Stimulated activated effector memory CD8-positive, alpha-beta T cell treated with anti-CD3 and anti-CD28 coated beads, Interleukin-12 subunit alpha, Interleukin-12 subunit beta, amount 100 ng/mL, for 72 hours (primary cell): ENCODE measurements at regions not wholly inside any gene's neighbourhood (a gene's known extent, or its start where the extent isn't known, plus 50 kb on each side); places are given as distances from the start of the nearest gene placed in this dataset.
"Not testable (repeated sequence)": the region's sequence is repeated elsewhere in the genome, so short reads cannot be mapped to it uniquely, and the experiment has no call there.

Experiments used
- ATAC-seq: fragments of 150-1000 bp; cut with Tn5 transposase; 2 replicates; pipeline ENCODE4 v1.10.0; 2021
- DNase-seq, 2 donors: peaks; one replicate each; pipeline ENCODE4 v3.0.0; 2021 to 2022; ENCODE audit warnings: low spot score in 2 of 2
- H3K27ac Mint-ChIP-seq: one replicate; pipeline ENCODE4 v1.8.0; 2022; ENCODE audit warnings: mild to moderate bottlenecking, mixed read lengths
- H3K36me3 Mint-ChIP-seq: one replicate; pipeline ENCODE4 v1.8.0; 2022; ENCODE audit warnings: mild to moderate bottlenecking, mixed read lengths
- H3K4me1 Mint-ChIP-seq: one replicate; pipeline ENCODE4 v1.8.0; 2022; ENCODE audit warnings: mixed read lengths
- H3K4me3 Mint-ChIP-seq: one replicate; pipeline ENCODE4 v1.8.0; 2022; ENCODE audit warnings: mild to moderate bottlenecking, mixed read lengths
- H3K9me3 Mint-ChIP-seq: one replicate; pipeline ENCODE4 v1.8.0; 2022; ENCODE audit warnings: mixed read lengths

DNA sequence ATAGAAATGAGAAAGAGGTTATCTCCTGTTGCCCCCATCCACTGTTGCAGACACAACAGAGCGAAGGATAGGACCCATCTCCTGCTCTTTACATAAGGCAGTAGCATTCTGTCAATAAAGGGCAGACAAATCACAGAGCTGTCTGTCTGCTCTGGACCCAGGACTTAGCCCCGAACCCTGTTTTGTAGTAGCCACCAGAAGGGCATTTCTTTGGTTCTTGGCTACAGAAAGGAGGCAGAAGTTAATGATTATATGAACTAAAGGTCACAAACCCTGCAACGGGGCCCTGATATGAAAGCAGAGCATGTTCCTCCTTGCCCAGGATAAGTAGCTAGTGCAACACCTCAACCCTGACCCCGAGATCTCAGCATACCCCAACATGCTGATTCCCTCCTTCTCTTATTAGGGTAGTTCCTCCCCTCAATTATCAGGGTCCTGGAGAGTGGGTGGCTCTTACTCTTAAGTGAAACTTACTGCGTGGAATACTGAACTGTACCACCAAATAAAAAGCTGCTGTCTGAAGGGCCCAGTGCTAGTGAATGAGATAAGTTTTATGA is 680.4 kb upstream of the SPRY2 start:
- Mint-ChIP-seq H3K27ac (no peak overlapping the region), H3K9me3 (peaks cover 6% of the 10 kb centered on the region), H3K36me3 (no peaks in the 10 kb centered on the region), H3K4me1 (no peaks in the 10 kb centered on the region), H3K4me3 (no peak overlapping the region)
- DNase-seq (no peak), ATAC-seq (no peak)

DNA sequence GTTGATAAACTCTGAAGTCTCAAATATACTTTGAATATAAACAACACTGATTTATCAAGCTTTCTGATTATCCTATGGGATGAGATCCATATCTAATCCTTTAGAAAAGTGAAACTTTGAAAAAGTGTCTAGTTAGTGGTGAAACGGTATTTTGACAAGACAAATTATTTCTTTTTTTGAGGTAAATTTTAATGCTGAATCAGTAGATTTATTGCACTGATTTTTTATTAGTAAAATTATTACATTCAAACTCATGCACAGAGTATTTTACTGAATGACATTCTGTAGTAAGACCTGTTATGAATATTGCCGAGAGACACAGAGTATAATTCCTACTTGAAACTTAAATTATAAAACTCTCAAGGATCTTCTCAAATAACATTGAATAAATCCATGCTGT is 679.1 kb upstream of the SPRY2 start:
- Mint-ChIP-seq H3K4me1 (no peaks in the 10 kb centered on the region), H3K4me3 (no peak overlapping the region), H3K27ac (no peak overlapping the region), H3K36me3 (no peaks in the 10 kb centered on the region), H3K9me3 (peaks cover 8% of the 10 kb centered on the region)
- no peak for DNase-seq
- no peak for ATAC-seq

DNA sequence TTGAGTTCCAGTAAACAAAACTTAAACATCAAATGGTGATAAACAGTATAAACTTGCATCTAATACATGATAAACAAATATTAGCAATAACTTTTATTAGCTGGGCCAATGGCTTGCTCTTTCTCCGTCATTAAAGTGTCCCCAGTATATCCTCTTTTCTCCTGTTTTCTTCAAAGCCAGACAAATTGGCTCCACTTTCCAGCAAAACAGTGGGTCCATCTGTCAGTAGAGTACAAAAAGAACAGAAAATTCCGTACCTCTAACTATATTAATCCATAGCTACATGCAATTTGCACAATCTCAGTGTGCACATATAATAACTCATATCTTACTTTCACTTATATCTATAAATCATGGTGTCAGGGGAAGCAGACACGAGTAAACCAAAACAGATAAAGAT is 678.0 kb upstream of the SPRY2 start:
- ATAC-seq (no peak), DNase-seq (no peak)
- Mint-ChIP-seq H3K27ac (no peak overlapping the region), H3K36me3 (no peaks in the 10 kb centered on the region), H3K9me3 (peaks cover 6% of the 10 kb centered on the region), H3K4me3 (no peak overlapping the region), H3K4me1 (no peaks in the 10 kb centered on the region)

DNA sequence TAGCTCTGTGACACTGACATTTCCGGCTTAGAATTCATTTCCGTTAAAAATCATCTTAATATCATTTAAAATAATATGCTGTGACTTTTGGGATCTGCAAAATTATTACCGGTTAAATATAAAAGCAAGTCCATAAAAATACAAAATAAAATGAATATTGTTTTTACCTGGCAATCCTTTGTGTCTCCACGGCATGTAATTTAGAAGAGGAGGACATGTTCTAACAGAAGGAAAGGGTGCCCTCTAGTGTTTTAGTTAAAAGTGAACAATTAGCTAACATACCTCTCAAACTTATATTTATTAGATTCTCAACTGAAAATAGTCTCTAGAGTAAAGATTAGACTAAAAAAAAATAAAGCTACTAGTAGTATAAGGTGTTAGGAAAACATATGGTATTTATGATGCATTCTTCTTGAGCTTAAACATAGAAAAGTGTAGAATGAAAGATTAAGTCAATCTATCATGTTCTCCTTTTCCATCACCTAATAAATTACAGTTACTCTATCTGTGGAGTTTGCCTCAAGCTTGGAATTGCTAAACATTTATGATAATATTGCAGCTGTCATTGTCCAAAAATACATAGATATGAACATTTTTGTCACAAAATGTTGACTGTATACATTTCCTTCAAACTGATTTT is 676.7 kb upstream of the SPRY2 start:
- Mint-ChIP-seq H3K9me3 (peaks cover 5% of the 10 kb centered on the region), H3K36me3 (no peaks in the 10 kb centered on the region), H3K4me1 (no peaks in the 10 kb centered on the region), H3K27ac (no peak overlapping the region), H3K4me3 (no peak overlapping the region)
- no peak for DNase-seq
- ATAC-seq = no peak

DNA sequence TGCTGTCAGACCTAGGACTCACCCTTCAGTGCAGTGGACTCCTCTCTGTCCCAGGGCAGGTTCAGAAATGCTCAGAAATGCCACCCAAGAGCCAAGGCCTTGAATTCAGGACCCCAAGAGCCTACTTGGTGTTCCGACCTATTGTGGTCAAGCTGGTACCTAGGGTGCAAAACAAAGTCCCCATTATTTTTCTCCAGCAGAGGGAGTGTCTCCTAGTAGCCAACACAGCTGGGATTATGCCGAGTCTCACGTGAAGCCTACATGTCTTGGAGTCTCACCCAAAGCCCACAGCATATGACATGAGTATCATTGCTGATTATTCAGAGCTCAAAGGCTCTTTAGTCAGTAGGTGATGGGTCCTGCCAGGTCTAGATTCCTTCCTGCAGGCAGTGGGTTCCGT is 671.1 kb upstream of the SPRY2 start:
- H3K4me3 Mint-ChIP-seq = no peak overlapping the region
- no peak for ATAC-seq
- H3K36me3 Mint-ChIP-seq = no peaks in the 10 kb centered on the region
- H3K4me1 Mint-ChIP-seq = no peaks in the 10 kb centered on the region
- H3K9me3 Mint-ChIP-seq = peaks cover 4% of the 10 kb centered on the region
- no peak for DNase-seq
- no peak overlapping the region for H3K27ac Mint-ChIP-seq

DNA sequence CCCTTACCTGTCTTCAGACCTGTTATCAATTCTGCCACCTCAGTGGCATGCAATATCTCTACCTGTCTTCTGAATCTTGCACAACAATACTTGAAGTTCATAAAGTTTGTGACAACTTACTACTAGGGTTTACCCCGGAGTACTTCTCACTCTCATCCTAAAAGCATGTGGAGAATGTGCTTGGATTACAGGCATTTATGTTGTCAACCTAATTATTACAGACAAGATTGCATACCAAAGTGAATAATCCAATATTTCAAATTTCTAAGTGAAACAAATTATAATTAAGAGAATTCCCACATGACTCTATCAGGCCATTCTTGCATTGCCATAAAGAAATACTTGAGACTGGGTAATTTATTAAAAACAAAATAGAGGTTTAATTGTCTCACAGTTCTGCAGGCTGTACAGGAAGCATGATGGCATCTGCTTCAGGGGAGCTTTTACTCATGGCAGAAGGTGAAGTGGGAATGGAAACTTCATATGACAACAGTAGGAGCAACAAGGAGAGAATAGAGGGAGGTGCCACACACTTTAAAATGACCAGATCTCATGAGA is 661.0 kb upstream of the SPRY2 start:
- H3K4me1 Mint-ChIP-seq = no peaks in the 10 kb centered on the region
- DNase-seq = no peak
- H3K4me3 Mint-ChIP-seq = no peak overlapping the region
- peaks cover 10% of the 10 kb centered on the region for H3K9me3 Mint-ChIP-seq
- H3K27ac Mint-ChIP-seq = no peak overlapping the region
- no peak for ATAC-seq
- no peaks in the 10 kb centered on the region for H3K36me3 Mint-ChIP-seq

DNA sequence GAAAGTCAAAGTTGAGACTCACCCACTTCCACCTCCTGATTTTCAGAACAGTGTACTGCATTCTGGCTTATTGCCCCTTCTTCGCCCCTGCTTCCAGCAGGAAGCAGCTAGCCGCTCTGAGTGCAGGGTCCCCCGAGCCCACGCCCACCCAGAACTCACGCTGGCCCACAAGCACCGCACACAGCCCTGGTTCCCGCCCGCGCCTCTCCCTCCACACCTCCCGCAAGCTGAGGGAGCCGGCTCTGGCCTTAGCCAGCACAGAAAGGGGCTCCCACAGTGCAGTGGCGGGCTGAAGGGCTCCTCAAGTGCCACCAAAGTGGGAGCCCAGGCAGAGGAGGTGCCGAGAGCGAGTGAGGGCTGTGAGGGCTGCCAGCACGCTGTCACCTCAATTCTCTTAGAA is 657.7 kb upstream of the SPRY2 start:
- not testable (repeated sequence) for H3K27ac Mint-ChIP-seq, H3K36me3 Mint-ChIP-seq, H3K4me1 Mint-ChIP-seq, H3K4me3 Mint-ChIP-seq, DNase-seq, ATAC-seq
- peaks cover 12% of the 10 kb centered on the region for H3K9me3 Mint-ChIP-seq

DNA sequence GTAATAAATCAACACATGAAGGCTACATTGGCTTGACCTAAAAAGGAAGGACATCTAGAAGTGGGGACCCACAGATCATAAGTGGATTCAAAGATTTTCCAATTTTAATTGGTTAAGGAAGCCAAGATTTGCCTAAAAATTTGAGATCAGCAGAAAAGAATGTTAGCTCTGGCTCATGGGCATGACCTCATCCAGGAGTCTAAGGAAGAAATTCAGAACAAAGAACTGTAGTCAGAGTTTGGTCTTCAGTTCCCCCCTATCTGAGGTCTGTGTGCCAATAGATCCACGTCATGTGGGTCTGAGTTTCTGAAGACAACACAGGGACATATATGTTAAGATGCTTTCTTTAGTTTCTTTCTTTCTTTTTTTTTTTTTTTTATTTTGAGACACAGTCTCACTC is 648.8 kb upstream of the SPRY2 start:
- DNase-seq (no peak), ATAC-seq (no peak)
- Mint-ChIP-seq H3K9me3 (peaks cover 20% of the 10 kb centered on the region), H3K4me1 (no peaks in the 10 kb centered on the region), H3K36me3 (no peaks in the 10 kb centered on the region), H3K27ac (no peak overlapping the region), H3K4me3 (no peak overlapping the region)

DNA sequence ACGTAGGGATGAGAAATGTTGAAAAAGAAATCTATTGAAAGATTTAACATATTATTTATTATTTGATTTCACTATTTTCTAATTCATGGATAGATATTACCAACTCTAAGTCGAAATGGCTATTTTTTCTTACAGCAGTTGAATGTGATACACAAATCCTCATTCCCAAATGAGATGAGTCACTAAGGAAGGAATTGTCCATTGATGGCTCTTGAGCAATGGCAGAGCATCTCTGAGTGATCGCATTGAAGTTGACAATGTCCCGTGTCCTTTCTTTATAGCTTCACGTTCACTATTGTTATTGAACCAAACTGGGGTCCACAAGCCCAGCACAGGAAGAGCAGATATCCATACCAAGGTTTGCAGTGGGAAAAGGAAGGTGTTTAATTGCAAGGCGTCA is 648.3 kb upstream of the SPRY2 start:
- Mint-ChIP-seq H3K4me3 (no peak overlapping the region), H3K36me3 (no peaks in the 10 kb centered on the region), H3K27ac (no peak overlapping the region), H3K9me3 (peaks cover 20% of the 10 kb centered on the region), H3K4me1 (no peaks in the 10 kb centered on the region)
- DNase-seq (no peak), ATAC-seq (no peak)

DNA sequence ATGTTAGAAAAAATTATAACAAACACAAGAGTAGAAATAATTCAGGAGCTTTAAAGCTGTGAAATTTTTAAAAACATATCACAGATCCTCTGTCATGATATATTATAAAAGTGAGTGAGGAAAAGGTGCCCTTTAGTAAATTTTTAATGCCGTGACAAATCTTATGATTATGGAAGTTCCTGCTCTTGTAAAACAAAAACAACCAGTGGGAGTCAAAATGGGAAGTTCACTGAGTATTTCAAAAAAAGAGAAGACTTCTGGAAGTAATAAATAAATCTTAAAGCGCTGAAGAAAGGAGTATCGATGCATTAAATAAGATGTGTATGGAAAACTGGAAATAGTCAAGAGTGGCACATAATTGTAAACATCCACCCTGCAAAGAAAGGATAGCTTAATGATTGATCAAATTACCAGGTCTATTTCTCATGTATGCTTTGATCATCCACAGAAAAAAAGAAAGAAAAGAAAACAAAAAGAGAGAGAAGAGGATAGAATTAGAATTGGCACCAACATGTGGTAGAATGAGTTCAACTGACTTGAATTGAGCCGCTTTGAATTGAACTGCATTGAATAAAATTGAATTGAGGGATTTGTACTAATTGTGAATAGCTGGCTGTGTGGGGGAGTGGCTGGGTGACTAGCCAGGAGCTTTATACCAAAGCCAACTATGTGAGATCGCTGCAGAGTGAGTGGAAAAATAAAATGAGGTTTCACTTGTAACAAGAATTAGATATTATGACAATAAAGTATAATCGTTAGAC is 647.6 kb upstream of the SPRY2 start:
- DNase-seq (no peak), ATAC-seq (no peak)
- peaks cover 20% of the 10 kb centered on the region for H3K9me3 Mint-ChIP-seq
- H3K36me3 Mint-ChIP-seq = no peaks in the 10 kb centered on the region
- no peak overlapping the region for H3K4me3 Mint-ChIP-seq
- H3K4me1 Mint-ChIP-seq = no peaks in the 10 kb centered on the region
- no peak overlapping the region for H3K27ac Mint-ChIP-seq

DNA sequence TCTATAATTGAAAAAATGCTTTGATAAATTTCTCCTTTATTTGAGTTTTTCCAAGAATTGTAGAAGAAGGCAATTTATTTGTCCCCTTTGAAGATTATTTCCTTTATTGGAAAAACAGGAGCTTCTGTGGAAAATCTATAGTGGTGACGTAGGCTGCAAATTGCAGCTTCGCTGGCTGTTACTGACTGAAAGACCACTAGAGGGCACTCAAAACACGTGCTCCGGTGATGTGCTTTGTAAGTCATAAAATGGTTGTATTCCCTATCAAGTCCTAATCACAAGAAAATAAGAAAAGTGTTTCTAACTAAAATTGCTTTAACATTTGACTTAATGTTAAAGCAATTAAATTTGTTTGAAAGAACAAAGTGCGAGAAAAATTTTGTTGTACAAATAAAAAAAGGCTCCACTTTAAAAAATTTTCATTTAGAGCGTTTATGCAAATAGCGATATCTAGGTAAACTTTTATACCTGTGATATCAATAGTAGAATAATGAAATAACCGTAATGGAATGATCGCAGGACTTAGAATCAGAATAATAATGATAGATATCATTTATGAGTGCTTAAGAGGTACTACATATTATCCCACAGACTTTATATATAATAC is 638.2 kb upstream of the SPRY2 start:
- ATAC-seq = no peak
- Mint-ChIP-seq H3K36me3 (no peaks in the 10 kb centered on the region), H3K9me3 (peaks cover 6% of the 10 kb centered on the region), H3K4me3 (no peak overlapping the region), H3K27ac (no peak overlapping the region), H3K4me1 (no peaks in the 10 kb centered on the region)
- DNase-seq = no peak

DNA sequence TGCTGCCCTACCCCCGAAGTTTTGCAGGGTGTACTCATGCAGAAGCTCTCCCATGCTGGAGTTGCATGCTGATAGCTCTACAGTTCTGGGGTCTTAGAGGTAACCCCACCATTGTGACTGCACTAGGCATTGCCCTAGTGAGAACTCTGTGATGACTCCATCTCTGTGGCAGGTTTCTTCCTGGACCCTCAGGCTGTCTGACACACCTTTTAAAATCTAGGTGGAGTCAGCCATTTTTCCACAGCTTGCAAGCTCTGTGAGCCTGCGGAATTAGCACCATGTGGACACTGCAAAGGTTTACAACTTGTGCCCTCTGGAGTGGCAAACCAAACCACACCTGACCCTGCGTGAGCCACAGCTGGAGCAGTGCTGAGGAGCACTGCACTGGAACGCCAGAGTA is 636.2 kb upstream of the SPRY2 start:
- DNase-seq = no peak
- Mint-ChIP-seq H3K4me3 (no peak overlapping the region), H3K27ac (no peak overlapping the region), H3K4me1 (no peaks in the 10 kb centered on the region), H3K36me3 (no peaks in the 10 kb centered on the region), H3K9me3 (peaks cover 6% of the 10 kb centered on the region)
- ATAC-seq = no peak

DNA sequence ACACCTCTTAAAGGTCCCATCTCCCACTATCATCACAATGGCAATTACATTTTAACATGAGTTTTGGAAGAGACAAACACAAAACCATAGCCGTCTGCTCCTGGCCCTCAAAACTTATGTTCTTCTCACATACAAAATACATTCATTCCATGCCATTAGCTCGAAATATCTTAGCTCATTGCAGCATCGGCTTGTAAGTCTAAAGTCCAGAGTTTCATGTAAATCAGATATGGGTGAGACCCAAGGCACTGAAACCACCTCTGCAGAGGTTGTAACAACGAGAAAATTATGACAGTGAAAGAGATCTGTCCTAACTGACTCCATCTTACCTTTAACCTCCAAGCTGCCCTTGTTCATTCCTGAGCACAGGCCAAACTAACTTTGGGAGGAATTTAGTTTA is 635.0 kb upstream of the SPRY2 start:
- H3K4me3 Mint-ChIP-seq = no peak overlapping the region
- H3K36me3 Mint-ChIP-seq = no peaks in the 10 kb centered on the region
- ATAC-seq (no peak), DNase-seq (no peak)
- H3K9me3 Mint-ChIP-seq = peaks cover 4% of the 10 kb centered on the region
- H3K4me1 Mint-ChIP-seq = no peaks in the 10 kb centered on the region
- no peak overlapping the region for H3K27ac Mint-ChIP-seq

DNA sequence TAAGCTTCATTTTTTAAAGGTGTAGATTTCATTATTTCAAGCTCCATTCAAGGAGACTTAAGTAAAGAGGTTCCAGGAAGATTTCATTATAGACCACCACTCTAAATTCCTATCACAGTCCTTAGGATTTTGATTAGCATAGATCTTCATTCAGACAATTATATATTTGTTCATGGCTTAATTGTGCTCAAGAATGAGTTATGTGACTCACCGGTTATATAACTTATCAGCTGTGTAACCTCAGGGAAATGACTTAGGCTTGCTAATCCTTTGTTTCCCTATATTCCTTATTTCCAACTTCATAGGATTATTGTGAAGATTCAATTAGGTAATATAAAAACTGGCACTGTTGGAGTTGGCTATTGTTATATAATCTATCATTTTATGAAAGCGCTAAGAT is 632.8 kb upstream of the SPRY2 start:
- DNase-seq (no peak), ATAC-seq (no peak)
- Mint-ChIP-seq H3K9me3 (no peaks in the 10 kb centered on the region), H3K4me1 (no peaks in the 10 kb centered on the region), H3K4me3 (no peak overlapping the region), H3K27ac (no peak overlapping the region), H3K36me3 (no peaks in the 10 kb centered on the region)

DNA sequence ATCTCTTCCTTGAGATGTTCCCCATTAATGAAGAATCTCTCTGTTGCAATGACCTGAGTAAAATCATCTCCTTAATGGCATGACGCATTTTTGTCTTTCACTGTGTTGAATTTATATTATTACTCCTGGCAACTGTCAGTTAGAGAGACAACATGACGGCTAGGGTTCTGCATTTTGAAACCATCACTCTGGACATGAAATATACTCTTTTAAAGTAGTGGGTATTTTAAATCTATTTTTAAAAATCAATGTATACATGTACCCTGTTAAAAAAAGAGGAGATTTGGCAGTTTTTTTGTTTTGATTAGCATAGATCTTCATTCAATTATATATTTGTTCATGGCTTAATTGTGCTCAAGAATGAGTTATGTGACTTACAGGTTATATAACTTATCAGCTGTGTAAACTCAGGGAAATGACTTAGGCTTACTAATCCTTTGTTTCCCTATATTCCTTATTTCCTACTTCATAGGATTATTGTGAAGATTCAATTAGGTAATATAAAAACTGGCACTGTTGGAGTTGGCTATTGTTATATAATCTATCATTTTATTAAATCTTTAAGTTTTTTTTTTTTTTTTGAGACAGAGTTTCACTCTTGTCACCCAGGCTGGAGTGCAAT is 632.0 kb upstream of the SPRY2 start:
- ATAC-seq (no peak), DNase-seq (no peak)
- H3K27ac Mint-ChIP-seq = no peak overlapping the region
- no peaks in the 10 kb centered on the region for H3K4me1 Mint-ChIP-seq
- H3K36me3 Mint-ChIP-seq = no peaks in the 10 kb centered on the region
- no peaks in the 10 kb centered on the region for H3K9me3 Mint-ChIP-seq
- no peak overlapping the region for H3K4me3 Mint-ChIP-seq
